ENCODE measurements at regions not wholly inside any gene's neighbourhood (a gene's known extent, or its start where the extent isn't known, plus 50 kb on each side); places are given as distances from the start of the nearest gene placed in this dataset.
"Not testable (repeated sequence)": the region's sequence is repeated elsewhere in the genome, so short reads cannot be mapped to it uniquely, and the experiment has no call there.

GRCh38 chr2:236980961-236981360 lies 104.7 kb upstream of the COPS8 start:
- no peak for DNase-seq

- DNase-seq, result no peak
These were observed 103.8 kb upstream of the COPS8 start for GRCh38 chr2:236981701-236982485.

- DNase-seq, result no peak
These were observed 102.8 kb upstream of the COPS8 start for GRCh38 chr2:236982693-236983455.

GRCh38 chr2:236984046-236984445 lies 101.6 kb upstream of the COPS8 start:
- DNase-seq, result no peak

GRCh38 chr2:236985761-236986339 lies 99.8 kb upstream of the COPS8 start:
- no peak for DNase-seq

GRCh38 chr2:236986524-236987330 lies 99.0 kb upstream of the COPS8 start:
- no peak for DNase-seq

GRCh38 chr2:236988216-236988615 lies 97.5 kb upstream of the COPS8 start:
- no peak for DNase-seq

- no peak for DNase-seq
These were observed 96.7 kb upstream of the COPS8 start for GRCh38 chr2:236988690-236989624.

GRCh38 chr2:236990552-236990951 lies 95.1 kb upstream of the COPS8 start:
- no peak for DNase-seq

GRCh38 chr2:236991874-236992273 lies 93.8 kb upstream of the COPS8 start:
- no peak for DNase-seq

- DNase-seq, result no peak
These were observed 92.4 kb upstream of the COPS8 start for GRCh38 chr2:236993286-236993685.

GRCh38 chr2:236994361-236994760 lies 91.3 kb upstream of the COPS8 start:
- DNase-seq, result no peak

- no peak for DNase-seq
These were observed 88.5 kb upstream of the COPS8 start for GRCh38 chr2:236997069-236997715.

GRCh38 chr2:236998236-236998635 lies 87.5 kb upstream of the COPS8 start:
- no peak for DNase-seq

- DNase-seq, result no peak
These were observed 86.9 kb upstream of the COPS8 start for GRCh38 chr2:236998758-236999157.

GRCh38 chr2:237000481-237000880 lies 85.2 kb upstream of the COPS8 start:
- no peak for DNase-seq

- DNase-seq, result not testable (repeated sequence)
These were observed 80.3 kb upstream of the COPS8 start for GRCh38 chr2:237005341-237005740.

GRCh38 chr2:237011206-237011795 lies 74.4 kb upstream of the COPS8 start:
- DNase-seq, result no peak

- no peak for DNase-seq
These were observed 73.7 kb upstream of the COPS8 start for GRCh38 chr2:237012004-237012403.

GRCh38 chr2:237012577-237013267 lies 73.0 kb upstream of the COPS8 start:
- no peak for DNase-seq
